ENCODE measurements at regions not wholly inside any gene's neighbourhood (a gene's known extent, or its start where the extent isn't known, plus 50 kb on each side); places are given as distances from the start of the nearest gene placed in this dataset.

DNA sequence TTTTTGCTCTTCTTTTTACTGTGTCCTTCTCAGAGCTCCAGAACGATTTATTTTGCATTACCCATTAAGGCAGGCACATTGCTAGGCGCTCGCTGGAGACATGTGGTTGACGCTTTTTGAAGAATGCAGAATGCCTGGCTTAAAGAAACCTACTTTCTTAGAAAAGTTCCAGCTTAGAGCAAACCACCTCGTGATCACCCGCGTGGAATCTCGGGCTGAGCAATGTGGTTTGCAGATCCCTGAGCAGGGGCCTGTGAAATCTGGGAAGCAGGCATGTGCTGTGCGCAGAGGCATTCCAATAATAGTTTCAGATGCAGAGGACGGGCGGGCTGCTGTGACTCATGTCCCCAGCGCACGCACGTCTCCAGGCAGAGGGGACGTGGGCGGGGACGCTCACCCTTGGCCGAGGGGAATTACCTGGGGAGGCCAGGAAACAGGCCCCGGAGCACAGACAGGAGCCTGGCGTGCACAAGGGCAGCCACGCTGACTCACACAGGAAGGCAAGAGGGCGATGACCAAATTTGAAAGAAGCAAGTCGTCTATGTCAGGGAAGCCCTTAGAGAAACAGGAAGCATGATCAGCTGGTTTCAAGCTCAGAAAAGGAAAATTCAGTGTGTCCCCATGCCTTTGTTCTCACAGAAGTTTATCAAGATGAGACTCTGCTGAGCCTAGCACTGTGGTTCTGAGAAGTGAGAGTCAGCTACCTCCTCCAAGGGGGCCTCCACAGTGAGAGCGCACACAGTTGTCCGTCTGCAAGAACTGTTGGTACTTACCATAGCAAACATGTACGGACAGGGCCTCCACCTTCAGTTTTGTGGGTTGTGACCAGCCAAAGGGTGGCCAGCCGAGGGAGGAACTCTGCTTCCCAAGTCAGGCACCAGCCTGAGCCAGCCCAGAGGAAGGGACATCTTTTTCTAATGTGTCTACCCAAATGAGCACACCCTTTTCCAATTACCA is 218.6 kb downstream of the PIK3R1 start:
- peak; percentile 94 to 96 for DNase-seq

DNA sequence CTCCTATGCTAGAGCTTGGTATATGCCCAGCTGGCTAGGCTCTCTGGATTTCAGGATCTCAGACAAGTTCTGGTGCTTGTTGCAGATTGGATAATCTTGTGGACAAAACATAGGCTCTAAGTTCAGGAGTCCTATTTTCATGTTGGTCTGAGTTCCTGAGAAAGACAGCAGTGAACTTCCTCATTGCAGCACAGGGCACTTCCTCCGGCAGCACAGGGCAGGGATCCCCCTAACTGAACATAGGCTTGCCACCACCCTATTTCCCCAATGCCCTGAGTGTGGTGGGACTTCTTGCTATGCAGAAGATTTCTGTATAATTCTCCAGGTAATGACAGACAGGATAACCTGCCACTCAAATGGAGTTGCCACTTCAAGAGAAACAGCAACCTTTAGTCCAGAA is 220.1 kb downstream of the PIK3R1 start:
- no peak for DNase-seq

DNA sequence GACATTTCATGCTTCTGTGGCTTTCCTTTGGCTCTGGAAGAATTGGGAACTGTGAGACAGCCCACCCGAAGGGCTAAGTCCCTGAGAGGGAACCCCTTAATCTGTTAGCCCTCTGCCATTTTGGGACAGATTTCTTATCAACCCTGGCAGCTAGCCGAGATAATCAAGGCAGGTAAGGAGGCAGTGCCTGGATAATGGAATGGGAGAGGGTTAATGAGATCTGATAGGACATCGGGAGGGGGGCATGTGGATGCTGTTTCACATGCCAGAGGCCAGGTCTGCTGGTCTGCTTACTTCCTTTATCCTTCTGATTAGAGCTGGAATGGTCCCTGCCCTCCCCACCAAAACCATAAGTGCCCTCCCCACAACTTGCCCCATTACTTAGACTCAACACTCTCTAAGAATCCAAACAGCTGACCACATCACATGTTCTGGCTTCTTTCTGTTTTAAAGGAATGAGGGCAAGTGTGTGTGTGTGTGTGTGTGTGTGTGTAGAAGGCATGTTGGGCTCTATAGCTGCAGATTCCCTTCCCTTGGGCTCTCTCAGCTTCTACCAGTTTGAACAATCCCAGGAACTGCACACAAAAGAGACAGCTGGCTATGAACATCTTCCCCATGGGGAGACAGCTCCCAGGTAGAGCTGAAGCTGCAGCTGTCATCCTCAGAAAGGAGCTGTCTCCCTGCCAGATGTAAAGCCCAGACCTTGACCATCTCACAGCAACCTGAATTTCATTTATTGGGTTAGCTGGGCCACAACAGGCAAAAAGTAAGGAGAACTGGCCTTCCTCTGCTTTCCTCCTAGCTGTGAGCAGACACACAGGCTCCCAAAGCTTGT is 221.3 kb downstream of the PIK3R1 start:
- no peak for DNase-seq

DNA sequence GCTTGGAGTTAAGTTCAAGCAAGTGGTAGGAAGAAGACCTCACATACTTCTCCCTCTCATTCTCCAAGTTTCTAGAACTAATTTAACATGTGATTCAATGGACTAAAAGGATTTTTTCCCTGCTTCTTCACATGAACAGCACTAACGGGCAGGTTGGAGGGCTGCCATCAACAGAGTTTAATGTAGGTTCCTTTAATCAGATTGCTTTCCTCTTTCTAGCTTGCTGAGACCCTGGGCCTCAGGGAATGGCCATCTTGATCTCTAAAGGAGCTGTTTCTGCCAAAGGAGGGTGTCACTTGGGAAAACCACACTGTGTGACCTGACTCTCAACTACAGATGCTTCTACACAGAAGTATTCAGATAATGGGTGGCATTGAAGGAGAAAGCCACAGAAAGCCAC is 223.3 kb downstream of the PIK3R1 start:
- no peak for DNase-seq

DNA sequence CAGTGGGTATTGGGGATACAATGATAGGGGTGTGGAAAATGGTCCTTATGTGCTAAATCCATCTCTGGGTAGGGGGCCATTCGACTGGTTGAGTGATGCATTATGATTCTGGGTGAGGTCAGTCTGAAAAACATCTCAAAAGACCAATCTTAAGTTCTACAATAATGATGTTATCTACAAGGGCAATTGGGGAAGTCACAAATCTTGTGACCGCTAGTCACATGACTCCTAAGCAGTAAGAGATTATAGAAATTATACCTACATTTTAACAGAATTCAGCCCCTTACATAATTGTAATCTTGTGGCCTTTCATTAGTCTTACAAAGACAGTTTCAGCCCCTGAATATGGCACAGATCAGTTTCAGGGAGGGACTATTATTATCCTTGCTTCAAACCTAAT is 224.7 kb downstream of the PIK3R1 start:
- DNase-seq = no peak

DNA sequence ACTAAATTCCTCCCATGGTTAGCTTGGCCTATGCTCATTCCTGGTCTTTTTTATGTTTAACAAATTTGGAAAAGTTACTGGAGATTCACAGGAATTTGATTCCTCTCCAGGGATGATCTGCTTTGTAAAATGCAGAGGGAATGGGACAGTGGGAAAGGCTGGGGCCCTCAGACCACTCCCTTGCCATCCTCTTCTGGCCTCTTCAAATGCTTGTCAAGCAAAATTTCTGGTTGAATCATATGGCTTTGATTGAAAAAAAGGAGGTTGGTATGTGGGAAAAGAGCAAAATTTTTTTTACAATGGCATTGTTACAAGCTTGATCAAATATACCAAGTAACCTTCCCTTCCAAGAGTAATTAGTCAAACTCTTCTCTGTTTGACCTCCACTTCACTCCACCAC is 225.1 kb downstream of the PIK3R1 start:
- no peak for DNase-seq

DNA sequence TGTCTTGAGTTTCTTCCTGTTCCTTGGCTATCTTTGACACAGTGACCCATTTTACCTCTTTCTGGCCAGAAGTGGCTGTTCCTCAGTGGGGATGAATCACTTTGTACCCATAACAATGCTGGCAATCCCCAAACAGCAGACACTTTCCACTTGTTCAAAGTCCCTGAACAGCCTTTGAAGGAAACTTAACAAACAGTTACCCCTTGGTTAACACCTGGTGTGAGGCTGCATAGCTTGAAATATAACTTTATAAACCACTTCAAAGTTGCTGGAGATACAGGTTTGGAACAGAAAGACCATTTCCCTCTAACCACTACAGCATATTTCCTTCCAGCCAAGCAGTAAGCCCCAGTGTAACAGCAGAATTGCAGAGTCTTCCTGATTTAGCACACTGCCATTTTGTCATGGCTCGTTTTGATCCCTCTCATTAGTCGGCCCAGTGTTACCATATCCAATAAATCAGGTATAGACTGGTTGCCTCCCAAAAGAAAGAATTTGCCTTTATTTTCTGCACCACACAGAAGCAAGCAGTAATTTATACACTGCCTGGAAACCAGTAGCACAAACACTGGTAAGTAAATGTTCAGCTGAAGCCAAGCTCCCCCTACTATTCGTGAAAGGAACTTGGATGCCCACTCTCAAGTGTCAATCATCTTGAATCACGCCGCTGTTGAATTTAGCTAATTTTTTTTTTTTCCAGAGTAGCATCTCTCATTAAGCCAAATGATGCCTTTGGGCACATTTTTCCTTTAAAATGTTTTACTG is 225.9 kb downstream of the PIK3R1 start:
- DNase-seq = peak in 1 of 2 experiments; percentile 12

DNA sequence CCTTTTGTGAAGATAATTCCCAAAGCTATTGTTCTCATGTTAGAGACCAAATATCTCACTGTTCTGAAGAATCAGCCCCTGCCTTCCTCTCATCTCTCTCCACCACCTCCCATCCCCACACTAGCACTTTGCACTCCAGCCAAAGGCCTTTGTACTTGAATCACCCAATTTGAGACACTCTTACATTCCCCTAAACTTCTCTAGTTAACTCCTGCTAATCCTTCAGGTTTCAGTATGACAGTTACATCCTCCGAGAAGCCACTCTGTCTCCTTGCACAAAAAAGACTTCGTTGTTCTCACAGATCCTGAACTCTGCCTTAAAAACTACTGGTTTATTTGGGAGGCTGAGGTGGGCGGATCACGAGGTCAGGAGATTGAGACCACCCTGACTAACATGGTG is 227.5 kb downstream of the PIK3R1 start:
- DNase-seq = no peak

DNA sequence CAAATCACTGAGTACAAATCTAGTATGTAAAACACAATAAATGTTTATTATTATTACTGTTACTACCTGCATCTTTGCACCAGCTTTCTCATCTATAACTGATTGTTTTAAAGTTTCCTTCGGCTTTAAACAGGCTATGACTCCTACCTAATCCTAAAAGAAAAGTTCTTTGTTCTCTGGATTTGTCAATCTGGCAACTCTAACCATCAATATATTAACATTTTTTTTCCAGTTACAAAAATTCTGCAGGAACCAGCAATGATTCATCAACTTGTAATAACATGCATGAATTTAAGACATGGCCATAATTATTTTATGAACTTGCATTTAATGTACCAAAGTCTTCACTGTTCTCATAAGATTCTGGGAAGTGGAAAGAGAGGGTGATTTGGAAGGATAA is 228.5 kb downstream of the PIK3R1 start:
- DNase-seq = no peak

DNA sequence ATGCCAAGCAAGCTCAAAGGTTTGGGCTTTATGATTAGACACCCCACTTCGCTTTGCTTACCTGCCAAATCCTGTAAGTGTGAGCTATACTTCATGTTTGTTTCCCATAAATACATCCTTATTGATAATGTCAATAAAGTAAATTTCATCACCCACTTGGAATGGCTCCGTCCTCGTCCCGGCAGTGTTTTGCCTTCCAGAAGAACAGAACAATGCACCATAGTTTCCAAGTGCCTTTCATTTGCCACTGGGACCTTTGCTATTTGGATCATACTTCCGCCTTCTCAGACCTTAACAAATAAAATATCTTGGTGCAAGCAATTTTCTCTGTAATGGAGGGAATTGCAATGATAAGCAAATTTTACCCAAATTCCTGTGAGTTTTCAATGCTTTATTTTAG is 229.3 kb downstream of the PIK3R1 start:
- no peak for DNase-seq

DNA sequence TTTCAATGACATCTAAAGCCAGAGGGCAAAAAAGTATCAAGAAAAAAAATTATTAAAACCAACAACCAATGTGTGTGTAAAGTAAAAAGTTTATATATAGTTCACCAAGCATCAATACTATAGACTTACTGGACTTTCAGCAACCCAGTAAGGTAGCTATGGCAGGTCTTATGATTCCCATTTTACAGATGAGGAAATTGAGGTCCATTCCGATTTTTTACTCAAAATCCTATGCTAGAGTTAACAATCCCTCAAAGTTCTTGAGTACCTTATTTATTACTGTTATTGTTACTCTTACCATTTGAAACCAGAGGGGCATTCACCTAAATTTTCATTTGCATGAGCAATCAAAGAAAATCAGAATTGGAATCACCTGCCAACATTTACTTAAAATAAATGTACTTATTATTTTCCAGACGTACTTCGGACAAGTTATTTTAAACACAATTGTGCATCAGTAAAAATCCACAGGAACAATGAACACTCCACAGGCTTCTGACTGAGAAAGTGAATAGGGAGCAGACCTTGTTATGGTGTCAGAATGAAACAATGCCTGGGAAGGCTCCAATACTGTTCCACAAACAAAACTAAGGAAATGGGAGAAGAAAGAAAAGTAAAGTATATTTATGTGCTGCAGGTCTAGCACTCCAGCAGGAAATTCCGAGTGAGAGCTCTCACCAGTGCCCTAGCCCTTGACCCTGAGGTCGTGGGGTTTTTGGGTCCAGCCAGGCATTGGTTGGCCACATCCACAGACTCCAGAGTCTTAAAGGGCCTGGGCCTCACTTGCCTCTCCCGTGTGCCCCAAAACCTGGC is 229.9 kb downstream of the PIK3R1 start:
- DNase-seq = no peak

DNA sequence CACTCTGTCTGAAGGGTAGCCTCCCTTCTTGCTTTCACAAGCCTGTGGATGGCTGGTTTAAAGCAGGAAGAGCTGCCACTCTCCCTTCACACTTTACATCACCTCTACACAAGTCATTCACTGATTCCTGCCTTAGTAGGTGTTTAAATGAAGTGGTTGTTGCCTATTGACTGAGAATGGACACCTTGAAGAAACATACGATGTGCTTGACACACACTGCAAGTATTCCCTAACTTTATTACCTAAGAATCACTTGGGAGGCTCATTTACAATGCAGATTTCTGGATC is 230.5 kb downstream of the PIK3R1 start:
- no peak for DNase-seq

DNA sequence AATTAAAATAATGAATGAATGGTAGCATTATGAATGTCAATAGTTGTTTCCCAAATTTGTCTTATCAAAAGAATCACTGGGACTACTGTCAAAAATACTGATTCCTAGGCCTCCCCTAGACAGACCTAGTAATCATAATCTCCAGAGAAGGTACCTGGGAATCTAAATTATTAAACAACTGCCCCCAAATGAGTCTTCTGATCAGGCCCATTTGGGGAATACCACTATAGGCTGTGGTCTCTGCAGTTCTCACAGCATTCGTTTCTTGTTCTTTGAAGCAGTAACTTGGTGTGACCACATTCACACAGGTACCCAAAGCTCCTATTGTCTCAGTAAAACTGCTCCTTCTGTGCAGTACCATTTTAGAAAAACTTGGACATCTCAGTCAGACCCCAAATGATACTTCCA is 230.9 kb downstream of the PIK3R1 start:
- no peak for DNase-seq

DNA sequence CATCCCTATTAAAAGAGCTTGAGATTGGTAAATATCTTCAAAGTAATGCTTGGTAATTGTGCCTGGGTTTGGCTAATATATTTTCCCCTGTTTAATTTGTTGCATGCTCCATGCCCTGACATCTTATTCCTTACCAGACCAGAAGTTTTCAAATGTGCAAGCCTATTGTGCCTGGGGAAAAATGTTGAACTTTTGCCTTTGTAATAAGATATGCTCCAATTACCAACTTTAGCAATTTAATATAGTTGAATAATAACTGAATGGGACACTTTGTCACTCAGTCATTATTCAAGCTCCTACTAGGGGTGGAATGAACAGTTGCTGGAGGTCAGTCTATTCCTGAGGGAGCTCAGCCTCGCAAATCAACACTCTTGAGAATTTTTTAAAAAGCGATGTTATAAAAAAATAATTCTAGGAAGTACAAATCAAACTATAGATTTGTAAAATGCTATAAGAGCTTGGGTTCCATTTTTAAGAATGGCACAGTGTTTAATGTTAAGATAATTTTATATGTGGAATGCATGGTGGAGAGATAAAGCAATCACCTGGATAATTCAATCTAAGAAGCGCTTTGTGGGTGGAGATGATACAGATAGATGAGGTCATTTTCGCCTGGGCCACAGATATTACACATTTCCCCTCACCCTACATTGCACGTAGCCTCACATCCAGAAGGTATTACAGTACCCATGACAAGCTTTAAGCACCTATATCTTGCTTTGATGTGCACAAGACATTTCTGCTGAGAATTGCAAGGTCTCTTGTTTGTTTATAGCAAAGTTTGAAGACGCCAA is 231.8 kb downstream of the PIK3R1 start:
- DNase-seq = no peak

DNA sequence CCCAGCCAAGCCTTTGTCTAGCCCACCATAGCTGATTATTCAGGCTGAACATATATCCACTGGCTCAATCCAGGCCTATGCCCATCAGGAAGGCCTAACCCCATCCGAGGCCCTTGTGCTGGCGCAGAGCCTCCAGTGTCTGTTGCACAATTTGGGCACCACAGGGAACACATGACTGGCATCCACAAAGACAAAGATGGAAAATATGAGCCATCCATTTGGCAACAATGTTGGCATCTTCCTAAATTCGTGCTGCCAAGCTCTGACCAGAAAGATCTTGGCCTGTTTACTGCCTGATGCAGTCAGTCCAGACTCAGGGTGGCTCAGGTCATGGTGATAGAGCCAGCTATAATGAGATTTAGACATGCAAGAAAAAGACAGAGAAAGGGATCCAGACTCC is 233.8 kb downstream of the PIK3R1 start:
- DNase-seq = no peak

DNA sequence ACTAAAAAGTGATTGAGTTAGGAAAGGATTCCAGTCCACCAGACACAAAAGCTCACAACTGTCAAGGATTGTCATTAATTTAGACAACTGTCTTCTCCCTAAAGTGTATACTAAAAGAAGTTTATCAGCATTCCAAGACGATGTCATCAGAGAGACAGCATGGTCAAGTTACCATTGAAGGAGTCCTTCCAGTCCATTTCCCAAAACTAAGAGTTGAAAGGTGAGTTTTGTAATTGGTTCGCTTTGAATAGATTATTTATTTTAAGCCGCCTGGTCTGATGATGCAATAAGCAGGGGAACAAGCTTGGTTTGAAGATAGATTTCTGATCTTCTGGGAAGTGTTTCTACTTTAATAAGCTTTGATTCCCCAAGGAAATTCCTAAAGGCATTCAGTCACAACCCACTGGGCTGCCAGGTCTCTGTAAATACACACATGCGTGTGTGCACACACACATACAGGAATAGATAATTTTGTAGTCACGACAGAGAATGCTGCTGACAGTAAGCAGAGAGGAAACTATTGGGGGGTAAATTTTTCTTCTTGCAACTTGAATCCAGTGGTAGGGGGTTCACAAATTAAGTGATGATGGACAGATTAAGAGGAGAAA is 234.8 kb downstream of the PIK3R1 start:
- no peak for DNase-seq

DNA sequence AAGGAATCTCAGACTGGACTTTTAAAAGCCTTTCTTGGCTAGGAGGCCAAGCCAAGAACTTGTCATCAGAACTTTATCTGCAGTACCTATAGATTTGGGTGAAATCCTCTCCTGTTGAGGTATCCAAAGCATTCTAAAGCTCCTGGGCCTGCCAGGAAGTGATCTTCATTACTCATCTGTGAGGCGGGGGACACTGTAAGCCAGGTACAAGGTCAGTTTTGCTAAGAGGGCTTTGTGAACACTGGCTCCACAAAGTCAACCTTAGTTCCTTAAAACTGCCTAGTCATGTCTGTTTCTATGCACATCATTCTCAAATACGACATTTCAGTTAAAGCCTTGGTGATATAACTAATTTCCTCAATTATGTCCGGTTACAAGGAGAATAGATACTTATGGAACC is 236.7 kb downstream of the PIK3R1 start:
- no peak for DNase-seq

DNA sequence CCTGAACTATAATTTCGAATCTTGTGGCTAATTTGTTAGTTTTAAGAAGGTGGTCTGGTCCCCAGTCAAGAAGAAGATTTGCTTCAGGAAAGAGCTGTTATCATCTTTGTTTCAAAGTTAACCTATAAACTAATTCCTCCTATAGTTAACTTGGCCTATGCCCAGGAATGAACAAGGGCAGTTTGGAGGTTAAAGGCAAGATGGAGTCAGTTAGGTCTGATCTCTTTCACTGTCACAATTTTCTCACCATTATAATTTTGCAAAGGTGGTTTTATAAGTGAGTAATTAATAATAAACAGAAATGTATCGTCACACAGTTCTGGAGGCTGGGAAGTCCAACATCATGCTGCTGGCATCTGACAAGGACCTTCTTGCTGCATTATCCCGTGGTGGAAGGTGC is 238.6 kb downstream of the PIK3R1 start:
- no peak for DNase-seq

DNA sequence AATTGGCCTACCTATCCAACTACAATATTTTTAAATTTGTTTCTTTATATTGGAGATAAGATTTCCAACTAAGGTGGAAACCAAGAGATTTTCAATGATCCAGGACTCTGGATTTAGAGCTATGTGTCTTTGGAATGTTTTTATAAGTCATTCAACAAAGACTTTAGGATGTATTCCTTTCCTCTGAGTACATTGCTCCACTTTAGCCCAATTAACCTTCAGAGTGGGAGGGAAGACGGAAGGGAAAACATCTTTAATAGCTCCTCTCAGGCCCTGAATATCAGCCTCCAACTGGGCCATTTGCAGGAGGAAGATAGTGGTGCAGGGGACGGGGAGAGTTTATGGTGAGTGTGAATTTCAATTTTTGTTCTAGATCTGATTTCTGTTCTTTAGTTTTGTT is 239.2 kb downstream of the PIK3R1 start:
- DNase-seq = no peak

DNA sequence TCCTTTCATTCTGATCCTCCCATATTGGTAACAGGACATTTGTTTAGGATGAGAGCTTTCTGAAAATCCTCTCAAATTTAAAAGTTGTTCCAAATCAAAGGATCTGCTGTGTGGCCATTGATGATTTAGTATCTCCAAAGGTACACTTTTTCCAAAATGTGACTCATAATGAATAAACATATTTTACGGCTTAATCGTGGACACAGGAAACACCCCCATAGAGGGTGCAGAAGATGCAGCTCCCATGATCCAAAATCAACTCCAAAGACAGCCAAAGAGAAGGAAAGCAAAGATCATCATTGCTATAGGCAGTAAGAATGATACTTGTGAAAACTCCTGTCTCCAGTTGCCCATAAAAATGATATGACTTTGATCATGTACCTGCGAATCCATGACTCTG is 239.7 kb downstream of the PIK3R1 start:
- no peak for DNase-seq

DNA sequence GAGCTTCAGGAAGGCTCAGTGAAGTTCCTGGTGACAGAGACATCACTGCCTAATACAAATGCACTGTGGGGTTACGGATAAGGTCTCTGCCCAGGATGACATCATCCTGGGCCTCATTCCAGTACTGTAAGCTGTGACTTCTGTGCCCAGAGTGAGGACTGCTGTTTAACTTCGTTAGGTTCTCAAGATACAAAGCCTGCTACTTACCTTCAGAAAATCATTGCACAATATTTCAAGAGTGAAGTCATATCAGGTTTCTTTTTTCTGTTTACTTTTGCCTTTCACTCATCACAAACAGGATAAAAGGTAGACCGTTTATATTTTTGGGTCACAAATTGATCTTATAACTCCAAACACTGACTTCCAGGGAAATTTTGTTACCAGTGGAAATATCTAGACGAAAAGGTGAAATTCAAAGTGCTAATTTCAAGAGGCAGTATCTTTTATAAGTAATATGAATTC is 241.2 kb downstream of the PIK3R1 start:
- DNase-seq = no peak

Measured in activated CD4-positive, alpha-beta T cell treated with anti-CD3 and anti-CD28 coated beads, Interleukin-2, amount 50 U/mL, for 4 hours (primary cell).